HepG2 (cell line): ENCODE measurements at regions not wholly inside any gene's neighbourhood (a gene's known extent, or its start where the extent isn't known, plus 50 kb on each side); places are given as distances from the start of the nearest gene placed in this dataset.
A peak's percentile ranks its signal among the peaks of the same experiment; 100 is the strongest.

Source experiments
- ATAC-seq: fragments of 200-7000 bp; cut with Tn5 transposase; 3 replicates; pipeline ENCODE4 v1.9.1; 2020; ENCODE audit warnings: mild to moderate bottlenecking, moderate library complexity
- BruUV-seq: library from RNA; stranded (reverse); fragments of 400-500 nt; replicated peaks from 2 replicates; lab custom pipeline; 2021; lab: Mats Ljungman, UMichigan
- CTCF ChIA-PET: fragments of 300-600 bp; formaldehyde crosslinking; extraction: SDS; loops from one replicate; lab custom pipeline; 2021; ENCODE audit warnings: low total read pairs, inconsistent platforms, low intra/inter-chr PET ratio; lab: Yijun Ruan, JAX
- POLR2A ChIA-PET: fragments of 350-600 bp; sonication (Branson Sonifier 250); formaldehyde crosslinking; loops from one replicate; lab custom pipeline; 2020; ENCODE audit warnings: antibody characterized with exemption, inconsistent platforms; lab: Yijun Ruan, JAX
- DNase-seq: peaks from one replicate; pipeline ENCODE4 v3.0.0-alpha.2; 2015; ENCODE audit warnings: low spot score
- FAIRE-seq: peaks from 3 replicates; lab custom pipeline; 2011; peaks lifted over from hg19 to GRCh38; lab: Jason Lieb, UNC
- H2AFZ ChIP-seq: one replicate; pipeline ENCODE4 v1.6.1; 2011; ENCODE audit warnings: low read length, inconsistent platforms
- H3K27ac ChIP-seq: fragments of 300-600 bp; 3 replicates; pipeline ENCODE4 v1.8.0; 2011; ENCODE audit warnings: mixed run types, mild to moderate bottlenecking, mixed read lengths, low read length, inconsistent platforms; ENCODE audit not compliant: insufficient read depth; ENCODE audit errors: extremely low read length
- H3K27me3 ChIP-seq, 2 experiments: fragments of 200-600 bp in 1 of 2; 2 replicates in 1 of 2; 3 replicates in 1 of 2; pipeline versions ENCODE4 v1.6.0 to v1.8.0; 2011; ENCODE audit warnings: low read length in 2 of 2, mild to moderate bottlenecking in 2 of 2, moderate library complexity in 2 of 2, inconsistent platforms in 1 of 2; ENCODE audit not compliant: insufficient read depth in 2 of 2, control insufficient read depth in 1 of 2
- H3K36me3 ChIP-seq, 2 experiments: fragments of 200-600 bp in 1 of 2; replicated peaks in 1 of 2; 2 replicates in 1 of 2; 3 replicates in 1 of 2; pipeline versions ENCODE4 v1.5.1 to v1.8.0; 2011; ENCODE audit warnings: low read length in 2 of 2, inconsistent platforms in 1 of 2; ENCODE audit not compliant: insufficient read depth in 2 of 2, control insufficient read depth in 1 of 2
- H3K4me1 ChIP-seq: 2 replicates; pipeline ENCODE4 v1.5.1; 2012; ENCODE audit warnings: low read length, inconsistent platforms; ENCODE audit not compliant: insufficient read depth
- H3K4me2 ChIP-seq: 2 replicates; pipeline ENCODE4 v1.6.0; 2011; ENCODE audit warnings: low read depth, low read length, inconsistent platforms
- H3K4me3 ChIP-seq, 3 experiments: fragments of 200-600 bp in 1 of 3; sonication (generic), shearing (Covaris generic) in 1 of 3; replicated peaks in 1 of 3; 2 replicates each; pipeline ENCODE4 v1.5.1; 2011 to 2016; ENCODE audit warnings: low read length in 3 of 3, inconsistent platforms in 2 of 3, low read depth in 2 of 3, mild to moderate bottlenecking in 2 of 3, control low read depth in 1 of 3, mixed read lengths in 1 of 3; ENCODE audit not compliant: insufficient read depth in 1 of 3
- H3K79me2 ChIP-seq: one replicate; pipeline ENCODE4 v1.6.1; 2011; ENCODE audit warnings: low read length, inconsistent platforms; ENCODE audit not compliant: insufficient read depth
- H3K9ac ChIP-seq: 2 replicates; pipeline ENCODE4 v1.6.0; 2011; ENCODE audit warnings: mild to moderate bottlenecking, low read depth, low read length, inconsistent platforms; ENCODE audit not compliant: insufficient read depth
- H3K9me3 ChIP-seq: 2 replicates; pipeline ENCODE4 v1.5.1; 2012; ENCODE audit warnings: mild to moderate bottlenecking, low read length
- H4K20me1 ChIP-seq: 2 replicates; pipeline ENCODE4 v1.6.0; 2011; ENCODE audit warnings: inconsistent platforms, mild to moderate bottlenecking, low read length, moderate library complexity; ENCODE audit not compliant: insufficient read depth
- AKNA ChIP-seq: sonication (generic); formaldehyde crosslinking; IDR thresholded peaks from 2 replicates; pipeline ENCODE4 v1.4.0; 2020; ENCODE audit warnings: missing genetic modification reagents, borderline replicate concordance
- CEBPG ChIP-seq: IDR thresholded peaks from 2 replicates; pipeline ENCODE4 v1.6.1; 2016
- CSRNP1 ChIP-seq: sonication (generic); formaldehyde crosslinking; IDR thresholded peaks from 2 replicates; pipeline ENCODE4 v1.8.1; 2023; ENCODE audit warnings: mild to moderate bottlenecking, missing genetic modification reagents
- MED1 ChIP-seq: sonication (generic); formaldehyde crosslinking; IDR thresholded peaks from 2 replicates; pipeline ENCODE4 v1.4.0; 2020; ENCODE audit warnings: missing genetic modification reagents
- RARA ChIP-seq: IDR thresholded peaks from 2 replicates; pipeline ENCODE4 v1.6.1; 2016; ENCODE audit warnings: missing genetic modification reagents, missing compliant biosample characterization
- RFX5 ChIP-seq: IDR thresholded peaks from 2 replicates; pipeline ENCODE4 v1.6.1; 2011; ENCODE audit warnings: low read depth, low read length, improper control_type of control experiment
- SP140L ChIP-seq: sonication (generic); formaldehyde crosslinking; IDR thresholded peaks from 2 replicates; pipeline ENCODE4 v1.4.0; 2020; ENCODE audit warnings: missing genetic modification reagents, borderline replicate concordance
- THAP7 ChIP-seq: sonication (generic); formaldehyde crosslinking; IDR thresholded peaks from 2 replicates; pipeline ENCODE4 v1.8.1; 2023; ENCODE audit warnings: mild to moderate bottlenecking, missing genetic modification reagents
- ZNF274 ChIP-seq: sonication (generic); formaldehyde crosslinking; IDR thresholded peaks from 2 replicates; pipeline ENCODE4 v1.5.1; 2020; ENCODE audit warnings: mild to moderate bottlenecking, missing genetic modification reagents
- ZNF512B ChIP-seq: sonication (generic); formaldehyde crosslinking; IDR thresholded peaks from 2 replicates; pipeline ENCODE4 v1.5.1; 2020; ENCODE audit warnings: missing genetic modification reagents, mild to moderate bottlenecking, borderline replicate concordance
- ZNF513 ChIP-seq: sonication (generic); formaldehyde crosslinking; conservative IDR thresholded peaks from 2 replicates; pipeline ENCODE4 v1.5.0; 2020; ENCODE audit warnings: missing genetic modification reagents
- ZNF543 ChIP-seq: sonication (generic); formaldehyde crosslinking; IDR thresholded peaks from 2 replicates; pipeline ENCODE4 v1.4.0; 2020; ENCODE audit warnings: mild to moderate bottlenecking, missing genetic modification reagents
- WGBS: methylation state at CpG from one replicate; pipeline ENCODE4 v1.1.6; 2017; ENCODE audit warnings: low lambda C conversion rate; 5-methylcytosine and 5-hydroxymethylcytosine counted together
- in situ Hi-C: cut with HindIII; loops from 2 replicates; pipeline ENCODE4 v1.10.0; 2017; ENCODE audit warnings: low pct_unique_long_range_greater_than_20kb; ENCODE audit not compliant: extremely low pct_ligation_motif_present
- intact Hi-C: fragments of 100-400 bp; cut with micrococcal nuclease; formaldehyde crosslinking; loops from one replicate; pipeline ENCODE4 v1.10.0; 2022; ENCODE audit not compliant: unreplicated experiment

GRCh38 chrX:109783701-109784079 lies 50.6 kb upstream of the ACSL4 start:
- DNase-seq (peak; percentile 38), FAIRE-seq (peak; percentile 70), ATAC-seq (peak; percentile 67; the same call in 2 of the 3 replicates)
- intact Hi-C loops (no loop called here), in situ Hi-C loops (no loop called here)
- WGBS, result 27% methylated on average over 5 of the region's 5 CpGs
- Histone ChIP-seq H3K36me3 (no peaks in the 10 kb centered on the region), H3K4me2 (no peak overlapping the region), H3K9ac (no peak overlapping the region; the same call in 1 of the 2 replicates), H3K27ac (peak overlapping the region; percentile 38), H3K4me3 (no peak overlapping the region), H3K27me3 (no peaks in the 10 kb centered on the region), H3K79me2 (no peaks in the 10 kb centered on the region), H2AFZ (no peak overlapping the region), H3K4me1 (peaks cover 22% of the 10 kb centered on the region), H4K20me1 (no peaks in the 10 kb centered on the region), H3K9me3 (no peaks in the 10 kb centered on the region)
- CTCF ChIA-PET, result no interaction called here
- BruUV-seq, result no TSS peak
- POLR2A ChIA-PET, result interaction anchor here (1.1 kb wide), 1 partner anchor 47 kb away, joined by 4 read pairs; no protein-coding TSS in a partner anchor
- TF ChIP-seq MED1 (CRISPR knock-in tag) (peak; percentile 68), CEBPG (CRISPR knock-in tag) (peak; percentile 52; the same call in 1 of the 2 replicates), RARA (peak; percentile 75), RFX5 (no peak), ZNF512B (CRISPR knock-in tag) (no peak), ZNF513 (no peak), ZNF543 (CRISPR knock-in tag) (no peak), SP140L (CRISPR knock-in tag) (no peak), ZNF274 (CRISPR knock-in tag) (no peak), THAP7 (no peak), CSRNP1 (no peak), AKNA (CRISPR knock-in tag) (no peak)
